ENCODE measurements at regions not wholly inside any gene's neighbourhood (a gene's known extent, or its start where the extent isn't known, plus 50 kb on each side); places are given as distances from the start of the nearest gene placed in this dataset.

DNA sequence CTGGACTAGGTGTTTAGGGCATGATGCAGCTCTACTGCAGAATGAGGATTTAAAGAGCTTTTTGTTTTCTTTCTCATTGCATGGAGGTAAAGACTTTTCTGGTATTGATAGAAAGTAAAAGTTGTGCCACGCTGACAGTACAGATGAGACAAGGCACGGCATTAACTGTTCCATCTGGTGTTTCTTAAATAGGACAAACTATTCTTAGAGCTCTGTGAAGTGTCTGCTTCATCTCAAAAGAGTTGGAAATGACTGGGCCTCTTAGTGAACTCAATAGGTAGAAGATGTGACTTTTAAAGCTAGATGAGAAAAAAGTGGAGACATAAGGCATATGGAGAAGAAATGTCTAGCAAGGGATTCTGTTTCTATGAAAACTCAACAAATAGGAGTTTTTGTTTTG lies 321.8 kb downstream of the RPRM start (continued):
- TF ChIP-seq KIAA2018 (CRISPR knock-in tag; IDR thresholded peaks at IDR 0.05; ENCODE audit: borderline replicate concordance) (no peak), ZNF788 (CRISPR knock-in tag; IDR thresholded peaks at IDR 0.05; ENCODE audit: borderline replicate concordance) (no peak), FIP1L1 (IDR thresholded peaks at IDR 0.05; ENCODE audit: borderline replicate concordance, insufficient read depth, low read depth, low read length) (no peak), NR2F1 (CRISPR knock-in tag; IDR thresholded peaks at IDR 0.05) (no peak), RBAK (CRISPR knock-in tag; IDR thresholded peaks at IDR 0.05) (no peak)
- TF ChIP-seq, protein P1, sequence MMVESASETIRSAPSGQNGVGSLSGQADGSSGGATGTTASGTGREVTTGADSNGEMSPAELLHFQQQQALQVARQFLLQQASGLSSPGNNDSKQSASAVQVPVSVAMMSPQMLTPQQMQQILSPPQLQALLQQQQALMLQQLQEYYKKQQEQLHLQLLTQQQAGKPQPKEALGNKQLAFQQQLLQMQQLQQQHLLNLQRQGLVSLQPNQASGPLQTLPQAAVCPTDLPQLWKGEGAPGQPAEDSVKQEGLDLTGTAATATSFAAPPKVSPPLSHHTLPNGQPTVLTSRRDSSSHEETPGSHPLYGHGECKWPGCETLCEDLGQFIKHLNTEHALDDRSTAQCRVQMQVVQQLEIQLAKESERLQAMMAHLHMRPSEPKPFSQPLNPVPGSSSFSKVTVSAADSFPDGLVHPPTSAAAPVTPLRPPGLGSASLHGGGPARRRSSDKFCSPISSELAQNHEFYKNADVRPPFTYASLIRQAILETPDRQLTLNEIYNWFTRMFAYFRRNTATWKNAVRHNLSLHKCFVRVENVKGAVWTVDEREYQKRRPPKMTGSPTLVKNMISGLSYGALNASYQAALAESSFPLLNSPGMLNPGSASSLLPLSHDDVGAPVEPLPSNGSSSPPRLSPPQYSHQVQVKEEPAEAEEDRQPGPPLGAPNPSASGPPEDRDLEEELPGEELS (CRISPR knock-in tag; IDR thresholded peaks at IDR 0.05) = no peak
- TF ChIP-seq, protein P2, sequence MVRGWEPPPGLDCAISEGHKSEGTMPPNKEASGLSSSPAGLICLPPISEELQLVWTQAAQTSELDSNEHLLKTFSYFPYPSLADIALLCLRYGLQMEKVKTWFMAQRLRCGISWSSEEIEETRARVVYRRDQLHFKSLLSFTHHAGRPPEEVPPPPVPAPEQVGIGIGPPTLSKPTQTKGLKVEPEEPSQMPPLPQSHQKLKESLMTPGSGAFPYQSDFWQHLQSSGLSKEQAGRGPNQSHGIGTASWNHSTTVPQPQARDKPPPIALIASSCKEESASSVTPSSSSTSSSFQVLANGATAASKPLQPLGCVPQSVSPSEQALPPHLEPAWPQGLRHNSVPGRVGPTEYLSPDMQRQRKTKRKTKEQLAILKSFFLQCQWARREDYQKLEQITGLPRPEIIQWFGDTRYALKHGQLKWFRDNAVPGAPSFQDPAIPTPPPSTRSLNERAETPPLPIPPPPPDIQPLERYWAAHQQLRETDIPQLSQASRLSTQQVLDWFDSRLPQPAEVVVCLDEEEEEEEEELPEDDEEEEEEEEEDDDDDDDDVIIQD (CRISPR knock-in tag; IDR thresholded peaks at IDR 0.05; ENCODE audit: low read depth) = no peak

All from HepG2 (cell line).